ENCODE measurements at regions not wholly inside any gene's neighbourhood (a gene's known extent, or its start where the extent isn't known, plus 50 kb on each side); places are given as distances from the start of the nearest gene placed in this dataset.

DNA sequence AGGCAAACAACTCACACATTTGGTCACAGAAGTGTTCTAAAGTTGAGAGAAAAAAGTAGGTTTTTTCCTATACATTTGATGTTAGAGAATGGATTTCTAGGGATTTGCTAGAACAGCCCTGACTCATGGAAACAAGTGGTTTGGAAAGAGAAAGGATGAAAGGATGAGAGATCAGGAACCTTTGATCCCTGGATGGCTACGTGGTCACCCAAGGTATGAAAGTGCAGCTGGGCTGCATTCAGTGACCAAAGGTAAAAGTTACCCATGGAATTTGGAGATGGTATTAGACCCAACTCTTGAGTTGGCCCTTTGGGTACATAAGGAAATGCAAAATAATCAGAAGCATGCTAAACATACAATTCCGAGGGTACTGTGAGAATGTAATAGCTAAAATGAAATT lies 61.3 kb upstream of the SPIN1 start:
- no peaks in the 10 kb centered on the region for H3K27me3 ChIP-seq
- TF ChIP-seq, protein P1, sequence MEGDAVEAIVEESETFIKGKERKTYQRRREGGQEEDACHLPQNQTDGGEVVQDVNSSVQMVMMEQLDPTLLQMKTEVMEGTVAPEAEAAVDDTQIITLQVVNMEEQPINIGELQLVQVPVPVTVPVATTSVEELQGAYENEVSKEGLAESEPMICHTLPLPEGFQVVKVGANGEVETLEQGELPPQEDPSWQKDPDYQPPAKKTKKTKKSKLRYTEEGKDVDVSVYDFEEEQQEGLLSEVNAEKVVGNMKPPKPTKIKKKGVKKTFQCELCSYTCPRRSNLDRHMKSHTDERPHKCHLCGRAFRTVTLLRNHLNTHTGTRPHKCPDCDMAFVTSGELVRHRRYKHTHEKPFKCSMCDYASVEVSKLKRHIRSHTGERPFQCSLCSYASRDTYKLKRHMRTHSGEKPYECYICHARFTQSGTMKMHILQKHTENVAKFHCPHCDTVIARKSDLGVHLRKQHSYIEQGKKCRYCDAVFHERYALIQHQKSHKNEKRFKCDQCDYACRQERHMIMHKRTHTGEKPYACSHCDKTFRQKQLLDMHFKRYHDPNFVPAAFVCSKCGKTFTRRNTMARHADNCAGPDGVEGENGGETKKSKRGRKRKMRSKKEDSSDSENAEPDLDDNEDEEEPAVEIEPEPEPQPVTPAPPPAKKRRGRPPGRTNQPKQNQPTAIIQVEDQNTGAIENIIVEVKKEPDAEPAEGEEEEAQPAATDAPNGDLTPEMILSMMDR (IDR thresholded peaks at IDR 0.05), result no peak
- H3K4me1 ChIP-seq (ENCODE audit: control insufficient read depth in 1 of 2, insufficient read depth in 1 of 2, low read depth in 1 of 2, low read length in 1 of 2), result peaks cover 23 to 31% of the 10 kb centered on the region in 2 experiments
- no peaks in the 10 kb centered on the region for H3K9me3 ChIP-seq
- H3K36me3 ChIP-seq, result no peaks in the 10 kb centered on the region
- no peak overlapping the region for H3K27ac ChIP-seq
- H3K4me3 ChIP-seq (ENCODE audit: low read depth in 1 of 2, low read length in 1 of 2), result no peak overlapping the region

DNA sequence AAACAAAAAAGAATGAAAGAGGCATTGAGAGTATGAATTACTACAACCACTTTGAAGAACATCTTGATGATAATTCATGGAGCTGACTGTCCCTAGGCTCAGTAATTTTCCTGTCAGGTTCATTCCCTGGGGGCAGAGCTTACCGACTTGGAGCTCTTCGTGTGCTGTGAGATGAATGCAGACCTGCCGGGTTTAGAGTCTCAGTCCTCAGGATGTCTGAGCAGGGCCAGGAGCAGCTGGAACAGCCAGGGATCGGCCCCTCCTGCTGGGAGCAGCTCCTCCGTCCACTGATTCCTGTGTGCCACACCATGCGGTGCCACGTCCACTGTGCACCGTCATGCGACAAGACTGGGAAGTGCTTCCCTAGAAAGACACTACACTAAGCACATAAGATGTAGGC lies 62.2 kb upstream of the SPIN1 start:
- Histone ChIP-seq H3K9me3 (no peaks in the 10 kb centered on the region), H3K4me3 (ENCODE audit: low read depth in 1 of 2, low read length in 1 of 2) (no peak overlapping the region), H3K4me1 (ENCODE audit: control insufficient read depth in 1 of 2, insufficient read depth in 1 of 2, low read depth in 1 of 2, low read length in 1 of 2) (peaks cover 23 to 37% of the 10 kb centered on the region in 2 experiments), H3K27ac (no peak overlapping the region), H3K27me3 (no peaks in the 10 kb centered on the region), H3K36me3 (no peaks in the 10 kb centered on the region)
- TF ChIP-seq, protein P1 (IDR thresholded peaks at IDR 0.05), result no peak

DNA sequence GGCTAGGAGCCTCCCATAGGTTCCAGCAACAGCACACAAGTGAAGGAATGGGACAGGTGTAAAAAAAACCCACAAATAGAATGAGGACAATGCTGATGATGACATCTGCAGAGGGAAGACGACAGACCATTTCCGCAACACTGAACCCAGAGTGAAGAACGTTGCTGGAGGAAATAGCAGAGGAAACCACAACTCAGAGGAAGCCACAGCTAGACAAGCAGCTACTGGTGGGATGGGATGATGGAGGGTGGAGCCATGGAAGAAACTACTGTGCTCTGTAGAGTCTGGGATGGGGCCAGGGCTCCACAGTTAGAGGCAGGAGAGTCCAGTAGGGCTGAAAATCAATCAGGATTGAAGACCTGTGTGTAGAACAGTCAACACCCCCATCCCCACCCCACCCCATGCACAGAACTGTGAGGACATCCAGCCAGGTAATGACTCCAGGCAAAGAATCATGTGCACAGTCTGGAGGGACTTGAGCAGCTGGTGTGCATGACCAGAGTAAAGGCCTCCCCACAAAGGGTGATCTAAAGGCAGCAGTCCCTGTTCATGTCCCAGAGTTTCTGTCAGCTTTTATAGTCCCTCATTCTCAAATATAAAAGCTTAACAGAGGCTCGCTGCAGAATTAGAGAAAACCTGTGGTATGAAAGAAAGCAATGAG lies 65.2 kb upstream of the SPIN1 start:
- H3K9me3 ChIP-seq, result no peaks in the 10 kb centered on the region
- H3K27me3 ChIP-seq, result no peaks in the 10 kb centered on the region
- H3K27ac ChIP-seq, result peak overlapping the region; percentile 77
- peaks cover 28 to 46% of the 10 kb centered on the region in 2 experiments for H3K4me1 ChIP-seq (ENCODE audit: control insufficient read depth in 1 of 2, insufficient read depth in 1 of 2, low read depth in 1 of 2, low read length in 1 of 2)
- H3K36me3 ChIP-seq, result no peaks in the 10 kb centered on the region
- TF ChIP-seq, protein P1 (IDR thresholded peaks at IDR 0.05), result no peak
- H3K4me3 ChIP-seq (ENCODE audit: low read depth in 1 of 2, low read length in 1 of 2), result peak overlapping the region in 1 of 2 experiments; percentile 24

DNA sequence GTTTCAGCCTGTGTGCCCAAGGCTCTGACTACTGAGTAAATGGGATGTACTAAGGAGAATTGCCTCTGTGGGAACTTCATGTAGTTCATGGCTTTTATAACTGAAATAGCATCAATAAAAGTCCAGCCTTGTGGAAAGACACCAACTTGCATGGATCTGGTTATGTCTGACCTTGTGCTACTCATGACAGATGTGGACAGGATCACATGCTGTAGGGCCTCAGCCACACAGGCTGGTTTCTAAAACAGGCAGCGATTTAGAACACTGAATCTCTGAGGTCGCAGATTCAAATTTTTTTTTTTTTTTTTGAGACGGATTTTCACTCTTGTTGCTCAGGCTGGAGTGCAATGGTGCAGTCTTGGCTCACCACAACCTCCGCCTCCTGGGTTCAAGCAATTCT lies 66.5 kb upstream of the SPIN1 start:
- TF ChIP-seq, protein P1 (IDR thresholded peaks at IDR 0.05), result no peak
- Histone ChIP-seq H3K27ac (no peak overlapping the region), H3K4me1 (ENCODE audit: control insufficient read depth in 1 of 2, insufficient read depth in 1 of 2, low read depth in 1 of 2, low read length in 1 of 2) (peaks cover 28 to 46% of the 10 kb centered on the region in 2 experiments), H3K9me3 (no peaks in the 10 kb centered on the region), H3K4me3 (ENCODE audit: low read depth in 1 of 2, low read length in 1 of 2) (no peak overlapping the region), H3K36me3 (no peaks in the 10 kb centered on the region), H3K27me3 (no peaks in the 10 kb centered on the region)

DNA sequence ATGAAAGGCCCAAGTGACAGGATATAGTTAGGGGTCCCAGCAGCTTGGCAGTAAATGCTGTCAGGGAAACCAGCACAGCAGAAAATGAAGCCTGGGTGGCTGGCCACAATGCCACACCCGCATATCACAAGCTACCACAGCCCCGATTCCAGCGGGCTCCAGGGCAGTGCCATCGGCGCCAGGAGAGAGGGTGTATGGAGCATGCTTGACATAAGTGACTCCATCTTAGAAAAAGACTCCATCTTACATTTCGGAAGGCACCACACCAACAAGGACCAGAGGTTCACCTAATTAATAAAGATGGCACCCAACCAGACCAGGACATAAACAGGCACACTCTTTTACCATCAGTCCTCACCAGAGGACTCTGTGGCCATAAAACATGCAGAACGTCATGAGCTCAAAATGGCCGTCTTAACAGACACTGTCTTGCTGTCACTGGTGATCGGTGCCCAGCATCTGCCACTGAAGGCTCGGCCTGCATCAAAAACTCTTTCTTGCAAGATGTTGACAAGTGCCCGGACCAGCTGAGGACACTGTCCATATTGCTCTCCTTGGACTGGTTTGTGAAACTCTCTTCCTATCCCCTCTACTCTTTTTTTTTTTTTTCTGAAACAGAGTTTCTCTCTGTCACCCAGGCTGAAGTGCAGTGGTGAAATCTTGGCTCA lies 67.4 kb upstream of the SPIN1 start:
- Histone ChIP-seq H3K4me1 (ENCODE audit: control insufficient read depth in 1 of 2, insufficient read depth in 1 of 2, low read depth in 1 of 2, low read length in 1 of 2) (peaks cover 28 to 46% of the 10 kb centered on the region in 2 experiments), H3K27me3 (no peaks in the 10 kb centered on the region), H3K27ac (no peak overlapping the region), H3K9me3 (no peaks in the 10 kb centered on the region), H3K4me3 (ENCODE audit: low read depth in 1 of 2, low read length in 1 of 2) (no peak overlapping the region), H3K36me3 (no peaks in the 10 kb centered on the region)
- TF ChIP-seq, protein P1 (IDR thresholded peaks at IDR 0.05), result no peak
